GM18502 (cell line): ENCODE measurements at regions not wholly inside any gene's neighbourhood (a gene's known extent, or its start where the extent isn't known, plus 50 kb on each side); places are given as distances from the start of the nearest gene placed in this dataset.
"Not testable (repeated sequence)": the region's sequence is repeated elsewhere in the genome, so short reads cannot be mapped to it uniquely, and the experiment has no call there.

Experiments
- ATAC-seq: cut with Tn5 transposase; IDR thresholded peaks from one replicate; pipeline ENCODE4 v1.9.1; 2021; ENCODE audit warnings: mild to moderate bottlenecking; ENCODE audit not compliant: unreplicated experiment, poor library complexity

DNA sequence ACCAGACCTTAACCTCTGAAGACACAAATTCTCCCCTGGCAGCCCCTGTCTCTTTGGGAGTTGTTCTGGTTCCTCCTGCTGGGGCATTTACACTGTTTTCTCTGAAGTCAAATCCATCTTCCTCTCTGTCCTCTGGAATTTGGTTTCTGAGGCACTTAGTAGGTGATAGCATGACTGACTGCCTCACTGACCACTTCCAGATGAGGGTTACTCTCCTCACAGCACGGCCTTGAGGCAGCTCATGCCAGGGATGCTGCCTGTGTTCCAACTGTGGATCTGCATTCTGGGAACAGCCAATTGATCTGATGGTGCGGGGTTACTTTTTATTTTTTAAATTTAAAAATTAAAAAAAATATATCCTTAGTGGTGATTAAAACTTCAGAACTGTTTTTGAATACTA lies 140.9 kb upstream of the ROPN1 start:
- ATAC-seq: no peak

DNA sequence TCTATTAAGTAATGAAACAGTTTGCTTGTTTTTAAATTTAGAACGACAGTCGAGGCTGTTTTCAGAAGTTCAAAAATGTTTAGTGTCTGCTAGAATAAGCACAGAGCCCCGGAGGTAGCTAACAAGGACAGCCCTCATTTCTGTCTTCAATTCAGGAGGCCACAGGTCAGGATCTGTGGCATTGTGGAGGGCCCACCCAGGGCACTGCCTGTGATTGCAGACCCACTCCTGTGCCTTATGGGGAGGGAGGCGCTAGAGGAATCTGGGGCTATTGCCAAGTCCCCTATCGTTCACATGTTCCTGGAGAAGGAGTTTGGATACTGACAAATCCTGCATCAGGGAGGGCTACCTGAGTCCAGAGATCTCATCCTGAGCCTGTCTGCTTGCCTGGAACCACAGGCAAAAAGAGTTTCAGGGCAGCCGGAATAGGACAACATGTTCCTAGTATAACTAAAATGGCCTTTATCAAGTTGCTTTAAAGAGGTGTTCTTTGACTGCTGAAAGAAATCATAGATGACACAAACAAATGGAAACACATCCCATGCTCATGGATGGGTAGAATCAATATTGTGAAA lies 141.5 kb upstream of the ROPN1 start:
- no peak for ATAC-seq

DNA sequence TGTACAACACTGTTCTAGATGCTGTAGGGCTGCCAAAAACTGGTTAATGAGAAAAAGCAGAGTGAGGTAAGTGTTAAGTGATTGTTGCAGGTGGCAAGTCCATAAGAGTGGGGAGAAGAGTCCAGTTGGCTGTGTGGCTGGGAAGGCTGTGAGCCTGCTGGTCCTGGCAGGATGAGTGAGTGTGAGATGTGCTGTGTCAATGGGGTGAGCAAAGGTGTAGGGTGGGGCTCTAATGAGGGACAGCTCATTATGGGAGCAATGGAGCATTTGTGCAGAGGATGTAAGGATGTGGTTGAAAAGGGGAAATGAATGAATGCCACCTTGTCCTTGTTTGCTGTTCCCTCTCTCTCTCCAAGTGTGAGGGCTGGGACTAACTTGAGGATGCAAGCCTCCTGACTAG lies 145.3 kb upstream of the ROPN1 start:
- ATAC-seq: no peak

DNA sequence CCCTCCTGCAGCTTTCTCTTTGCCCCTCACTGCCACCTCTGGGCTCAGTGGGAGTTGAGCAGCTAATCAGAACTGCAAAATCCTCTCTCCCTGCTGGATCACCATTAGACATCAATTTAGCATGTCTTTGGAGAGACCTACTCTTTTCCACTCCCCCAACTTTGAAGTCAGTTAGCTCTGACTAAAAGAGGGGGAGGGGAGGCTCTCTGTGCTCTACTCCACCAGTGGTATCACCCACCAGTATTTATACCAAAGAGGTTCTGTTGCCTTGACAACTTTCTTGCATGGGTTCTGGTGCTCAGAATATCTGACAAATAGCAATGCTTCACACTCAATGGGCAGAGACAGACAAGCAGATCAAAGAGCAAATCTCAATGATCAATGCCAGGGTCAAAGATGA lies 146.2 kb upstream of the ROPN1 start:
- no peak for ATAC-seq

DNA sequence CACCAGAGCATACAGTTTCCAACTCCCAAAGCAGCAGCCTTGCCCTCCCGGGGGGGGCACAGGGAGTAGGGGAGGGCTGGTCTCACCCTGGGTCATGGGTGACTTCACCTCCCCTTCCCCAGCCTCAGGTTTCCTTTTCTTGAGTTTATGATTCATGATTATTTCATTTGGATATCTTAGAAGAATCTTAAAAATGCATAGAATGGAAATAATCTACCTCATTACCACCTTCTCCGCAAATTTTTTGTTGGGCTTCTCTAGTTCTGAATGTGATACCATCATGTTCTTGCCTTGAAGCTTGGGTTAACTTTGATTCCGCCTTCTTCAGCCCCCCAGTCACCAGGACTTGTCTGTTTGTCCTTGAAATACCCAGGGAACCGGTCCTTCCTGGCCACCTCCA lies 148.8 kb upstream of the ROPN1 start:
- ATAC-seq: no peak

DNA sequence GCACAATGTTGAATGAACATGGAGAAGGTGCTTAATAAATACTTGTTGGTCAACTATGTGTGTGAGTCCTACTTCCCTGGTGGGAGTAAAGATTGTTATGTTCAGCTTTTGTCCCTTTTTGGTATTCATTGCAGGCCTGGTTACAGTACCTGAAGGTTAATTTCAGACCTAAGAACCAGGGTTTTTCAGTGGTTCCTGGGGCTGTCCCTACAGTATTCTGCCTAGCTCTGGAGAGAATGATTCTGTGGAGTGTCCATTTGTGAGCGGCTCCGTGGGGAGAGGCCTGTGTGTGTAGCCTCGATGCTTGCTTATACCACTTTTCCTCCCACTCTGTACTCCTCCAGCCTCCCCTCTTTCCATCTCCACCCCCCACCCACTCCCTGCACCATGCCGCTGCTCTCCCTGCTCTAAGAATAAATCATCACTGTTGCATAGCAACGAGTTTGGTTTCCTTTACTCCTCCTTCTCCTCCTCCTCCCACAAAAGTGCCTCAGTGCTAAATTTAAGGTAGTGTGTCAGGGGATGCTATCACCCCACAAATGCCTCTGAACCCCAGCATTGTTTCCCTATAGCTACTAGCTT lies 150.6 kb upstream of the ROPN1 start:
- ATAC-seq: no peak

DNA sequence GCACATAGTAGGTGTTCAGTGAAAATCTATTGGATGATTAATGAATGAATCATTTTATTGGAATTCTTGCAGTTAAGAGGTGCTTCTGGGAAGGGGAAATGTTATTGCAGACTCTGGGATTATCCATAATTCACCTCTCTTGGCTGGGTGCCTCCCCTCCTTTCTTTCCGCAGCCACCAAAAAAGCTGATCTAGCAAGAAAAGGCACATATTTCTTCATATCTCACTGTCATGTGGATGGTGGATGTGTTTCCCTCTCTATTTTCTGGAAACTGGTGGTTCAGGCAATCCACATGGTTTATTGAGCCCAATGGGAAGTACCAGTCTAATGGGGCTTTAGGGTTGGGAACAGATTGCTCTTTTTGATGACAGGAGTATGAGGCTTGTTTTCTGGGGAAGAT lies 151.1 kb upstream of the ROPN1 start:
- no peak for ATAC-seq

DNA sequence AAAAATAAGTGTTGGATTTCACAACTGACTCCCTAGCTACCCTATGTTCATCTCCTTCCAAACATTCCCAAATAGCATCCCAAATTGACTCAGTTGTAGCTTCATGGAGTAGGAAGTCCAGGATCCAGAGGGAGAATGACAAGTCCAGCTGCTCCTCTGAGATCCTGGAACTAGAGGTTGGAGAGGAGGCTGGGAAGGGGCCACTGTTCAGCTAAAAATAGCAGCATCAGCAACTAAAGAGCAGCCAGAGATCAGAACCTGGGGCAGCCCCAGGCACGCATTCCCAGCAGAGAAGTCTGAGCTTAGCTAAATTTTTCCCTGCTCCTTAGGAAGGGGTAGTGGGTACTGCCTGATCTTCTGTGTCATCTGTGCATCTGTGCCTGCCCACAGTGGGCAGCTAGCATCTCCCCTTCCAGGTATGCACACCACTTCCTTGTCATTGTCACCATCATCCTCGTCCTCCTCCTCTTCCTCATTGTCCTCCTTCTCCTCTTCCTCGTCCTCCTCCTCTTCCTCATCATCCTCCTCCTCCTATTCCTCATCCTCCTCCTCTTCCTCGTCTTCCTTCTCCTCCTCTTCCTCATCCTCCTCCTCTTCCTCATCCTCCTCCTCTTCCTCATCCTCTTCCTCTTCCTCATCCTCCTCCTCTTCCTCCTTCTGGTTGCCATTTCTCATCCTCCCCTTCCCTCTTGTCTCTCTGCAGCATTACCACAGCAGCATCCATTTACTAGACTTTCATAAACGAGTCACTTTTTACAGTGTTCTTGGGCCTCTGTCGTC lies 152.3 kb upstream of the ROPN1 start:
- no peak for ATAC-seq

DNA sequence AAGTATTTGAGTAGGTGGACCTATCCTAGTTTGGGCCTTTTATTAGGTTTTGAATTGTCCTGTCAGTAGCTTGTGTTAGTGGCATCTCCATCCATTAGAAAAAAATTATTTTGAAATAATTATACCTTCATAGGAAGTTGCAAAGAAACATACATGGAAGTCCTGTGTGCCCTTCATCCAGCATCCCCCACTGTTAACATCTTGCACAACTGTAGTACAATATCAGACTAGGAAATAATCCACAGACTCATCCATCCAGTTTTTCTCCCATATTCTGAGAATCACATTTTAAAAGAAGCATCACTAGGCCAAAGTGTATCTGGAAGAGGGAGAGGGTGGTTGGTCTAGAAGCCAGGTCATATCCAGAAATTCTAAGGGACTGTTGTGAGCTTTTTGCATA lies 155.5 kb upstream of the ROPN1 start:
- no peak for ATAC-seq

DNA sequence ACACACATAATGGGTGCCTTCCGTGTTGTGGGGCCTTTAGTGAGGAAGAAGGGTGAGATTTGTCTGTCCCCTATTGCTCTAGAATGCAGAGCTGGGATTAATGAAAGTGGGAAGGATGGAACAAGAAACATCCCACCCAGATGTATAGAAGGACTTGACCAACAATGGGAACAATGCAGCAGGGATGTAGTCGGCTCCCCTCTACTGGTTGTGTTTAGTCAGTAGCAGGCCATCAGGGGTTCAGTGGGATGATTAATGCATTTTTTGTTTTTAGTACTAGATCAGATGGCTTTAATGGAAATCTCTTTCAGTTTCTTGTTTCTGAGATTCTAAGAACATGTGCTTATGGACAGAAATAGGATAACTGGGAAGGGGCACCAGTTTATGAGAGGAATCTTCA lies 156.0 kb upstream of the ROPN1 start:
- no peak for ATAC-seq

DNA sequence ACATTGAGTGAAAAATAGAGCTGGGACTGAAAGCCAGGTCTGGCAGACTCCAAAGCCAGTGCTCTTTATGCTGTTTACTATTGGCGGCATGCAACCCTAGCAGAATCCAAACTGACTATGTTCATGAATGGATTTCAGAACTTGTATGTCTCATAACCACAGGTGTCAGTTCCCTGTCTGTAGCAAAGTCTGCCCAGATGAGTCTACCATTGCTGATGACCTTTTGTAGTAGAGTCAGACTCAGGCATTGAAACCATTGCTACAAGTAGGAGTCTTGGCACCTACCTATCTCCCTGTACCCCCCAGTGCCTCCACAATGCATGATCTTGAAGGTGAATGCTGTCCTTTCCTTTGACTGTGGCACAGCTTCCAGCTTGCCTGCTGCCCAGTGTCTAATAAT lies 157.2 kb upstream of the ROPN1 start:
- no peak for ATAC-seq

DNA sequence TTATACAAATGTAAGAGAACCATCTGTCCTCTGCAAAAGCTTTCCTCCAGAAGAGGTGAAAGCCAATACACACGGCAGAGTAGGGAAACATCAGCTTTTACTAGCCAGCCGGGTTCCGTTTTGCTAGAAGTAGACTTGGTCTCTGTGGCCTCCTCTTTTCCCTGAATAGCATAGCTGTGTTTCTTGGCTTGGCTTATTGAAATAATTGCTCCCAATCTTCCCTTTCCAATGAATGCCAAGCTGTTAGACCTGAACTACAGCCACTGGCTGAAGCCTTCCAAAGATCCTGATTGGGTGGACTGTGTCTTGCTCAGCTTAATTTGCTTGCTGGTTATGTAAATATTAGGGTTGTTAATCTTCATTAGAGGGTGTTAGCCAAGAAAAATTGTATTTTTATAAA lies 157.8 kb upstream of the ROPN1 start:
- ATAC-seq: no peak

DNA sequence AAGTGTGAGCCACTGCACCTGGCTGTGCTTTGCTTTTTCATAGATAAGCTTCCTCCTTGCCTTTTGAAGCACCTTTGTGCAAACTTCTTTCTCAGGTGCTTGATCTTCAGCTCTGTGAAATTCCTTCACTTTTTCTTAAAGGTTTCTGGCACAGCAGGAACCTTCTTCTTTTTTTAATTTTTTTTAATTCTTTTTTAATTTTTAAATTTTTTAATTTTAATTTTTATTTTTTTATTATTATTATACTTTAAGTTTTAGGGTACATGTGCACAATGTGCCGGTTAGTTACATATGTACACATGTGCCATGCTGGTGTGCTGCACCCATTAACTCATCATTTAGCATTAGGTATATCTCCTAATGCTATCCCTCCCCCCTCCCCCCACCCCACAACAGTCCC lies 161.0 kb upstream of the ROPN1 start:
- not testable (repeated sequence) for ATAC-seq

DNA sequence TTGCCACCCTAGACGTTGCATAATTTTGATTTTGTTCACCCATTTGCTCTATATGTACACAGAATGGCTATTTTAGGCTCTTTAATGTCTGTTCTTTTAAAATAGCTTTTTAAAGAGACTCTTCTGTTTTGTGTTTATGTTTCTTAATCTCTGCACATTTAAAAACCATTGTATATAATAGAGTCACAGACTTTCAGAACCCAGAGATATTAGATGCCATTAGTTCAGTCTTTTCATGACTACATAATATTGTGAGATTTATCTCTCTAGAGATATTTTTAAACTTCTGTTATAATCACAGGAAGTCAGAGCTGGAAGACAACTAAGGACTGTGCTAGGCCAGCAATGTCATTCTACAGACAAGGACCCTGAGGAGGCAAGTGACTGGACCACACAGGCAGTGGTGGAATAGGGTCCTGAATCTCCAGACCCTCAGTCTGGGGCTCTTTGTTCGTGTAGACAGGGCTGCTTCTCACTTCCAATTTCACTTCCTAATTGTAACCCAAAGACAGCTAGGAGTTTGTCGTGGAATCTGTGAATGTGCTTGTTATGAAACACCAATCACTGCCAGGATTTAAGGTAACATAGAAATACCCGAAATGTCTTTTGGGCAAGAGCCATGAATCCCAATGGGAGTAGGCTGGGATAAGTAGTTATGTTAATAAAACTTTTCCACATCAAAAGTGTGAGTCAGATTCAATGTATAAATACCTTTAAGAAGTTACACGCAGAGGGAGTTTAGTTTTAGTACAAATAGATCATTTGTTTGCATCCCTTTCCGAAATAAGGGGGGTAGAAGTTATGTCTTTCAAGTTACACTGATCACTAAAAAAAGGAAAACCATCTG lies 165.2 kb upstream of the ROPN1 start:
- no peak for ATAC-seq

DNA sequence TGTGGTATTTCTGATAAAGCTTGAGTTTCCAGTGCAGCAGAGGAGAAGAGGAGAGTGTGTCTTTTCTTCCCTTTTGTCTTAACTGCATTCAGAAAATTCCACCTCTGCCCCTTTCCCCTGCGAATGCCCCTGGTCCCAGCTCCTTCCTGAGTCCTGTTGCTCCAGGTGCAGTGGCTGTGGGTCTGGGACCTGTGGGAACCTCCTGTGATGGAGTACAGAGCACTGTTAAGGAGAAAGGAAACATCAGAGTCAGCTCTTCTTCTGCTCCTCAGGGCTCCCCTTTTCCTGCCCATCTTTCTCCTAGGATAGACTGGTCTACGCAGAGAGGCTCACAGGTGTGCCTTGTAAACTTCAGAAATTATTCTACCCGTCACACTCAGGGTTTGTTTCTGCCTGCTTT lies 165.8 kb upstream of the ROPN1 start:
- no peak for ATAC-seq

DNA sequence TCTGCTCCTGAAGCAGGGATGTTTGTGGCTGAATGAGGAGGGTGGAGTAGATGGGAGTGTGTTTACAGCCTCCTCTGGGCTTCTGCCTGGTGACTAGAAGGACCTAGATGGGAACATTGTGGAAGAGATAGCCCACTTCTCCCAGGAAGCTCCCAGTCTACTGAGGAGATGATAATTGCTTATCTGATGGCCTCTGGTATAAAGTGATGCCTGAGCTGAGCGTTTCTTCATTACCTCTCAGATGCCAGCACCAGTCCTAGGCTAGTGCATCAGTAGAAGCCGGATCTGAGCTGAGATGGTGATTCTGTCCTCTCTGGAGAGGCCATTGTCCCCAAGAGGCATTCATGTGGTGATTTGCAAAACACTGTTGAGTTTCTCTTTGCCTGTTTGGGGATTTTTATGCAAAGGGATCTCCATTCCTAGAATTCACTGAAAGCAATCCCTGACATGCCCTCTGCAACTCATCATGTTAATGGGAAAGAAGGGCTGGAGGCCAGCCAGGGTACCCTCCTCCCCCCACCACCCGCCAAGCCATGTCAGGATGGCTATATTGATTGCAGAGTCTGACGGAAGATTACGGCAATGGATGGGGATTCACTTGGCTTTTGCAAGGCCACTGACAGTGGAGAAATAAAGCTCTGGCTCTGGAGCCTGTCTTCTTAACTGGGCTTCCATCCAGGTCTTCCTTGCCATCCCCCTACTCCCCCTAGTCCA lies 166.4 kb upstream of the ROPN1 start:
- ATAC-seq: no peak

DNA sequence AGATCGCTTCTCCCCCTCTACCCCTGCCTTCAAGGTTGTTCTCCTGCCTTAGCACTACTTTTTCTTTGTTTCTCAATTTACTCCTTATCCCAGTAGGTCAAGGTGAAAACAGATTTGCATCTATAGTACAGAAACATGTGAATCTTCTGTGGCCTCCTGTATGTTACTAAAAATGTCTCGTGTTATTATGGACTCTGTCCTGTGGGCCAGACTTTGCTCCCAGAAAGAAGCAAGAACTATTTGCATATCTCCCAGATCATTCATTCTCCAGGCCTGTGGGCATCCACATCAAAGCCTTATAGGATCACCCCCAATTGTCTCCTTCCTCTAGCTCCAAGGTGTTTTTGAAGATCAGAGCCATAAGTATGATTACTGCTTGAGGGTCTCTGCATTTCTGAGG lies 169.5 kb upstream of the ROPN1 start:
- ATAC-seq: no peak

DNA sequence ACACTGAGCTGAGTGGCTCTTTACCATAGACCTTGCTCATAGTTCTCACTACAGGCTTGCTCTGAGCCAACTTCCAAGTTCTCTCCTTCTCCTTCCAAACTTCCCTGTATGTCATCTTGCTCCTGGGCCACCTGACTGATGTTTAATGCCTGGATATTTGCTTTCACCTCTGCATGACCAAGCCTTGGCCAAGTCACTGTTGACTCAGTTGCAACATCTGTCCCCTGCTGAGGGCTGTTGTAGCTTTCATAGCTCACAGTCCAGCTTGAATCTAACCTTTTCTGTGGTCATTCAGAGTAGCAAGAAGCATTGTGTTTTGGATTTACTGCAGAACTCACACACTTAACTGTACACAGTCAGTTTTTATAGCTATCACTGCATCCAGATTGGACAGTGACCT lies 171.8 kb upstream of the ROPN1 start:
- no peak for ATAC-seq

DNA sequence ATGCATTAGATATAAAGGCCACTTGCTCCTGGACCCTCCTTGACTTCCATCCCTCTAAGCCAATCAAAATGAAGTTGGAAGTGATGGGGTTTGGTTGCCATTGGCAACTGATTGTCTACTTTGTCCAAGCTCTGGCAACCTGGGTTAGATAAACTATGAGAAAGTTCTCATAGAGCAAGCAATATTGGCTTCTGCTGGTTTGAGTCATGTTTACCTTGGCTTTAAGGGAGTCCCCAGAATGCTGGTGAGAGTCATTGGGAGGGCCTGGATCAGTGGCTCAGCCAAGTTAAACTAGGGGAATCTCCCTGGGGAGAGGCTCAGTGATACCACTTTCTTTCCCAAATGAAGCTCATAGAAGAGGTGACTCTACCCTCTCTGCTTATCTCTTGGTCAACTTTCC lies 176.3 kb upstream of the ROPN1 start:
- ATAC-seq: no peak

DNA sequence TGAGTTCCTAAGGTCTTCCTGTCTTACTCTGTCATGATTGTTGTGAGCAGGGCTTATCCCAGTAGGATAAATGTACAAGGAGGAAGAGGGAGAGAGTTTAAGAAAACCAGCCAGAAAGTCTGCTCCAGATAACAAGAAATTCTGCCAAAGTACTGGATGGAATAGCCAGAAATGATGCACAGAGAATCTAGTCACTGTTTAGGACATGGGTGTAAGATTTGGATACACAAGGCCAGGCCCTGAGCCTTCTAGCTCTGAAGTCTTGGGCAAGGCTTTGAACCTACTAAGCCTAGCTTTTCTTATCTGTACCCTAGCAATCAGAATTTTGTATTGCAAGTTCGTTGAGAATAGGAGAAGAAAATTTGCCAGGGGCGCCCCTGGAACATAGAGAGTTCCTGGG lies 180.4 kb upstream of the ROPN1 start:
- no peak for ATAC-seq

DNA sequence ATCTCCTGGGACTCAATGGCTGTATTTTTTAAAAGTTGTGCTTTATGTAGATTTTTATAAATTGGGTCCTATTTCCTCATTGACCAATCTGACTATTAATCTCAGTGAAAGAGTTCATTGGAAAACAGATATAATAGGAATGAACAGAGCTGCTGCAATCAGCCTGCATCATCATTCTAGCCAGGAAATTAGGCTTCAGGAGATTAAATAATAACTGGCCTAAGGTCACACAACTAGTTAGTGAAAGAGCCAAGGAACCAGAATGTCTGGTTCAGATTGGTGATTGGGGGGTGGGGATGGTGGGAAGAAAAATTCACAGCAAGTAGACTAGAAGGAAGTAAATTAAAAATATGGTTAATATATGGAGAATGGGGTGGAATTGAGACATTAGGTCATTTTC lies 180.9 kb upstream of the ROPN1 start:
- no peak for ATAC-seq
